Activated CD4-positive, alpha-beta memory T cell treated with anti-CD3 and anti-CD28 coated beads, Interleukin-2, amount 10 ng/mL, durations not matched to agents 7 days and 5 days (primary cell): ENCODE measurements at regions not wholly inside any gene's neighbourhood (a gene's known extent, or its start where the extent isn't known, plus 50 kb on each side); places are given as distances from the start of the nearest gene placed in this dataset.

ENCODE experiments used
- CTCF ChIA-PET: fragments of 350-600 bp; sonication (Branson Sonifier 250); formaldehyde crosslinking; loops from one replicate; lab custom pipeline; 2021; ENCODE audit warnings: antibody characterized with exemption, inconsistent platforms; lab: Charles Lee
- POLR2A ChIA-PET: fragments of 350-600 bp; sonication (Branson Sonifier 250); formaldehyde crosslinking; loops from one replicate; lab custom pipeline; 2021; ENCODE audit warnings: antibody characterized with exemption; lab: Charles Lee
- DNase-seq: peaks from one replicate; pipeline ENCODE4 v3.0.0-alpha.2; 2020
- H3K27ac Mint-ChIP-seq: one replicate; pipeline ENCODE4 v1.8.0; 2021; ENCODE audit warnings: mild to moderate bottlenecking, mixed read lengths
- H3K27me3 Mint-ChIP-seq: one replicate; pipeline ENCODE4 v1.8.0; 2021; ENCODE audit warnings: mixed read lengths
- H3K36me3 Mint-ChIP-seq: one replicate; pipeline ENCODE4 v1.8.0; 2021; ENCODE audit warnings: low read depth, mixed read lengths
- H3K4me1 Mint-ChIP-seq: one replicate; pipeline ENCODE4 v1.8.0; 2021; ENCODE audit warnings: mixed read lengths
- H3K4me3 Mint-ChIP-seq: one replicate; pipeline ENCODE4 v1.8.0; 2021; ENCODE audit warnings: mild to moderate bottlenecking, mixed read lengths
- H3K9me3 Mint-ChIP-seq: one replicate; pipeline ENCODE4 v1.8.0; 2021; ENCODE audit warnings: mixed read lengths

GRCh38 chr3:23669541-23670255 lies 136.1 kb upstream of the UBE2E1 start:
- no peak for DNase-seq
- no peak overlapping the region for H3K4me3 Mint-ChIP-seq
- ChIA-PET CTCF (interaction anchor here (0.5 kb wide), 1 partner anchor 200 kb away, joined by 4 read pairs; no protein-coding TSS in a partner anchor), POLR2A (no interaction called here)
- H3K36me3 Mint-ChIP-seq: no peaks in the 10 kb centered on the region
- no peaks in the 10 kb centered on the region for H3K4me1 Mint-ChIP-seq
- no peak overlapping the region for H3K27ac Mint-ChIP-seq
- H3K9me3 Mint-ChIP-seq: no peaks in the 10 kb centered on the region
- peaks cover 10% of the 10 kb centered on the region for H3K27me3 Mint-ChIP-seq

- POLR2A ChIA-PET: no interaction called here
- CTCF ChIA-PET: no interaction called here
- H3K9me3 Mint-ChIP-seq: no peaks in the 10 kb centered on the region
- H3K4me1 Mint-ChIP-seq: no peaks in the 10 kb centered on the region
- H3K27ac Mint-ChIP-seq: no peak overlapping the region
- H3K4me3 Mint-ChIP-seq: no peak overlapping the region
- no peak for DNase-seq
- H3K36me3 Mint-ChIP-seq: no peaks in the 10 kb centered on the region
- peaks cover 10% of the 10 kb centered on the region for H3K27me3 Mint-ChIP-seq
Measured at GRCh38 chr3:23671851-23672589, 133.7 kb upstream of the UBE2E1 start.

GRCh38 chr3:23672628-23673027 lies 133.1 kb upstream of the UBE2E1 start:
- H3K4me1 Mint-ChIP-seq: no peaks in the 10 kb centered on the region
- H3K36me3 Mint-ChIP-seq: no peaks in the 10 kb centered on the region
- H3K27ac Mint-ChIP-seq: no peak overlapping the region
- H3K4me3 Mint-ChIP-seq: no peak overlapping the region
- H3K9me3 Mint-ChIP-seq: no peaks in the 10 kb centered on the region
- ChIA-PET POLR2A (no interaction called here), CTCF (no interaction called here)
- DNase-seq: no peak
- H3K27me3 Mint-ChIP-seq: peaks cover 10% of the 10 kb centered on the region

- DNase-seq: no peak
- ChIA-PET CTCF (interaction anchor here (0.7 kb wide), 2 partner anchors 11 to 373 kb away, joined by 4 read pairs; no protein-coding TSS in a partner anchor), POLR2A (no interaction called here)
- H3K9me3 Mint-ChIP-seq: peaks cover 3% of the 10 kb centered on the region
- no peak overlapping the region for H3K4me3 Mint-ChIP-seq
- peaks cover 7% of the 10 kb centered on the region for H3K27me3 Mint-ChIP-seq
- no peaks in the 10 kb centered on the region for H3K36me3 Mint-ChIP-seq
- H3K27ac Mint-ChIP-seq: no peak overlapping the region
- no peaks in the 10 kb centered on the region for H3K4me1 Mint-ChIP-seq
Measured at GRCh38 chr3:23675010-23675409, 130.7 kb upstream of the UBE2E1 start.

- CTCF ChIA-PET: no interaction called here
- Mint-ChIP-seq H3K27me3 (peaks cover 7% of the 10 kb centered on the region), H3K36me3 (no peaks in the 10 kb centered on the region), H3K4me3 (no peak overlapping the region), H3K4me1 (no peaks in the 10 kb centered on the region), H3K27ac (no peak overlapping the region), H3K9me3 (peaks cover 3% of the 10 kb centered on the region)
- POLR2A ChIA-PET: no interaction called here
- DNase-seq: no peak
Measured at GRCh38 chr3:23676093-23676492, 129.7 kb upstream of the UBE2E1 start.

- peaks cover 3% of the 10 kb centered on the region for H3K9me3 Mint-ChIP-seq
- CTCF ChIA-PET: no interaction called here
Measured at GRCh38 chr3:23682646-23683045, 123.1 kb upstream of the UBE2E1 start.

GRCh38 chr3:23685541-23686258 lies 120.1 kb upstream of the UBE2E1 start:
- ChIA-PET CTCF (no interaction called here), POLR2A (no interaction called here)
- DNase-seq: no peak
- no peaks in the 10 kb centered on the region for H3K4me1 Mint-ChIP-seq
- no peak overlapping the region for H3K27ac Mint-ChIP-seq
- H3K4me3 Mint-ChIP-seq: no peak overlapping the region
- H3K27me3 Mint-ChIP-seq: peaks cover 3% of the 10 kb centered on the region
- no peaks in the 10 kb centered on the region for H3K36me3 Mint-ChIP-seq
- no peaks in the 10 kb centered on the region for H3K9me3 Mint-ChIP-seq

More at GRCh38 chr3:23682646-23683045, 123.1 kb upstream of the UBE2E1 start:
- Mint-ChIP-seq H3K4me3 (no peak overlapping the region), H3K36me3 (no peaks in the 10 kb centered on the region), H3K27me3 (no peaks in the 10 kb centered on the region), H3K4me1 (no peaks in the 10 kb centered on the region), H3K27ac (no peak overlapping the region)
- DNase-seq: no peak
- POLR2A ChIA-PET: no interaction called here

GRCh38 chr3:23686519-23686918 lies 119.2 kb upstream of the UBE2E1 start:
- H3K4me1 Mint-ChIP-seq: no peaks in the 10 kb centered on the region
- CTCF ChIA-PET: no interaction called here

GRCh38 chr3:23691357-23691895 lies 114.3 kb upstream of the UBE2E1 start:
- DNase-seq: no peak
- Mint-ChIP-seq H3K4me1 (no peaks in the 10 kb centered on the region), H3K4me3 (no peak overlapping the region), H3K27me3 (peaks cover 3% of the 10 kb centered on the region), H3K36me3 (no peaks in the 10 kb centered on the region), H3K9me3 (no peaks in the 10 kb centered on the region), H3K27ac (no peak overlapping the region)
- ChIA-PET POLR2A (no interaction called here), CTCF (no interaction called here)

More at GRCh38 chr3:23686519-23686918, 119.2 kb upstream of the UBE2E1 start:
- no peak overlapping the region for H3K27ac Mint-ChIP-seq
- no peaks in the 10 kb centered on the region for H3K9me3 Mint-ChIP-seq
- DNase-seq: no peak
- POLR2A ChIA-PET: no interaction called here
- peaks cover 3% of the 10 kb centered on the region for H3K27me3 Mint-ChIP-seq
- H3K36me3 Mint-ChIP-seq: no peaks in the 10 kb centered on the region
- no peak overlapping the region for H3K4me3 Mint-ChIP-seq

- DNase-seq: no peak
- Mint-ChIP-seq H3K4me3 (no peak overlapping the region), H3K9me3 (no peaks in the 10 kb centered on the region), H3K27me3 (no peaks in the 10 kb centered on the region), H3K4me1 (no peaks in the 10 kb centered on the region), H3K36me3 (no peaks in the 10 kb centered on the region), H3K27ac (no peak overlapping the region)
- ChIA-PET CTCF (no interaction called here), POLR2A (no interaction called here)
Measured at GRCh38 chr3:23696842-23697241, 108.9 kb upstream of the UBE2E1 start.

GRCh38 chr3:23697416-23697815 lies 108.3 kb upstream of the UBE2E1 start:
- POLR2A ChIA-PET: no interaction called here
- no peak overlapping the region for H3K4me3 Mint-ChIP-seq

GRCh38 chr3:23698652-23699313 lies 107.0 kb upstream of the UBE2E1 start:
- Mint-ChIP-seq H3K9me3 (no peaks in the 10 kb centered on the region), H3K27me3 (peaks cover 1% of the 10 kb centered on the region), H3K36me3 (no peaks in the 10 kb centered on the region), H3K27ac (no peak overlapping the region), H3K4me3 (no peak overlapping the region), H3K4me1 (no peaks in the 10 kb centered on the region)
- CTCF ChIA-PET: no interaction called here
- POLR2A ChIA-PET: no interaction called here
- no peak for DNase-seq

More at GRCh38 chr3:23697416-23697815, 108.3 kb upstream of the UBE2E1 start:
- Mint-ChIP-seq H3K27me3 (no peaks in the 10 kb centered on the region), H3K27ac (no peak overlapping the region), H3K9me3 (no peaks in the 10 kb centered on the region), H3K36me3 (no peaks in the 10 kb centered on the region), H3K4me1 (no peaks in the 10 kb centered on the region)
- CTCF ChIA-PET: no interaction called here
- DNase-seq: no peak
